H1 (cell line): ENCODE measurements at regions not wholly inside any gene's neighbourhood (a gene's known extent, or its start where the extent isn't known, plus 50 kb on each side); places are given as distances from the start of the nearest gene placed in this dataset.

Experiments used
- BRCA1 ChIP-seq: IDR thresholded peaks from 2 replicates; pipeline ENCODE4 v1.6.1; 2012; ENCODE audit warnings: low read depth, low read length, improper control_type of control experiment
- EP300 ChIP-seq, 2 experiments: IDR thresholded peaks; 1 replicate in 1 of 2; 2 replicates in 1 of 2; pipeline ENCODE4 v1.6.1; 2011 to 2012; ENCODE audit warnings: low read depth in 2 of 2, low read length in 2 of 2, mild to moderate bottlenecking in 2 of 2, borderline replicate concordance in 1 of 2, inconsistent platforms in 1 of 2, moderate library complexity in 1 of 2
- JUN ChIP-seq: IDR thresholded peaks from 2 replicates; pipeline ENCODE4 v1.6.1; 2011; ENCODE audit warnings: low read depth, mild to moderate bottlenecking, improper control_type of control experiment, low read length
- POLR2A ChIP-seq, 2 experiments: IDR thresholded peaks; 1 replicate in 1 of 2; 2 replicates in 1 of 2; pipeline ENCODE4 v1.6.1; 2011; ENCODE audit warnings: low read depth in 2 of 2, low read length in 2 of 2, mild to moderate bottlenecking in 2 of 2; ENCODE audit errors: control extremely low read depth in 1 of 2
- RAD21 ChIP-seq, 2 experiments: IDR thresholded peaks in 1 of 2; conservative IDR thresholded peaks in 1 of 2; 2 replicates each; pipeline ENCODE4 v1.6.1; 2011; ENCODE audit warnings: low read depth in 2 of 2, low read length in 2 of 2, improper control_type of control experiment in 1 of 2, inconsistent platforms in 1 of 2, mild to moderate bottlenecking in 1 of 2, moderate library complexity in 1 of 2
- TF ChIP-seq, protein P1 (sequence below), 3 experiments: IDR thresholded peaks; 1 replicate in 2 of 3; 2 replicates in 1 of 3; pipeline versions ENCODE4 v1.5.1 to v1.6.1; 2011; ENCODE audit warnings: low read length in 3 of 3, mild to moderate bottlenecking in 3 of 3, inconsistent platforms in 2 of 3, low read depth in 1 of 3, moderate library complexity in 1 of 3; ENCODE audit not compliant: insufficient read depth in 1 of 3; ENCODE audit errors: control extremely low read depth in 1 of 3
- TF ChIP-seq, protein P2 (sequence below): IDR thresholded peaks from 2 replicates; pipeline ENCODE4 v1.6.1; 2011; ENCODE audit warnings: low read length, improper control_type of control experiment

DNA sequence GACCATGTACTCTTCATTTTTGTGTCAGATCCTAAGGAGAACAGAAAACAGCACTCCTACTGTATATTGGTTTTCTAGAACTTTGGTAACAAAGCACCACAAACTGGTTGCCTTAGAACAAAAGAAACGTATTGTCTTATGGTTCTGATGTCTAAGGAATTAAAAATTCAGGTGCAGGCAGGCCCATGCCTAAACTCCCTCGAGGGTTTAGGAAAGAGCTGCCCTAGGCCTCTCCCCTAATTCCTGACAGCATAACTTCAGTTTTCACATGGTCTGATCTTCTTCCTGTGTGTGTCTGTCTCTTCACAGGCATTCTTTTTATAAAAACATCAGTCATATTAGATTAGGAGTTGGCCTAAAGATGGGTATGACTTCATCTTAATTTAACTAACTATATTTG, 1093.6 kb downstream of the TECRL start:
- TF ChIP-seq, protein P1, sequence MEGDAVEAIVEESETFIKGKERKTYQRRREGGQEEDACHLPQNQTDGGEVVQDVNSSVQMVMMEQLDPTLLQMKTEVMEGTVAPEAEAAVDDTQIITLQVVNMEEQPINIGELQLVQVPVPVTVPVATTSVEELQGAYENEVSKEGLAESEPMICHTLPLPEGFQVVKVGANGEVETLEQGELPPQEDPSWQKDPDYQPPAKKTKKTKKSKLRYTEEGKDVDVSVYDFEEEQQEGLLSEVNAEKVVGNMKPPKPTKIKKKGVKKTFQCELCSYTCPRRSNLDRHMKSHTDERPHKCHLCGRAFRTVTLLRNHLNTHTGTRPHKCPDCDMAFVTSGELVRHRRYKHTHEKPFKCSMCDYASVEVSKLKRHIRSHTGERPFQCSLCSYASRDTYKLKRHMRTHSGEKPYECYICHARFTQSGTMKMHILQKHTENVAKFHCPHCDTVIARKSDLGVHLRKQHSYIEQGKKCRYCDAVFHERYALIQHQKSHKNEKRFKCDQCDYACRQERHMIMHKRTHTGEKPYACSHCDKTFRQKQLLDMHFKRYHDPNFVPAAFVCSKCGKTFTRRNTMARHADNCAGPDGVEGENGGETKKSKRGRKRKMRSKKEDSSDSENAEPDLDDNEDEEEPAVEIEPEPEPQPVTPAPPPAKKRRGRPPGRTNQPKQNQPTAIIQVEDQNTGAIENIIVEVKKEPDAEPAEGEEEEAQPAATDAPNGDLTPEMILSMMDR (IDR thresholded peaks at IDR 0.05; ENCODE audit: control extremely low read depth in 1 of 3, insufficient read depth in 1 of 3, low read depth in 1 of 3, low read length in 3 of 3), result no peak
- no peak for TF ChIP-seq BRCA1
- no peak for TF ChIP-seq EP300 (IDR thresholded peaks at IDR 0.05; ENCODE audit: borderline replicate concordance in 1 of 2, low read depth in 2 of 2, low read length in 2 of 2)
- TF ChIP-seq, protein P2, sequence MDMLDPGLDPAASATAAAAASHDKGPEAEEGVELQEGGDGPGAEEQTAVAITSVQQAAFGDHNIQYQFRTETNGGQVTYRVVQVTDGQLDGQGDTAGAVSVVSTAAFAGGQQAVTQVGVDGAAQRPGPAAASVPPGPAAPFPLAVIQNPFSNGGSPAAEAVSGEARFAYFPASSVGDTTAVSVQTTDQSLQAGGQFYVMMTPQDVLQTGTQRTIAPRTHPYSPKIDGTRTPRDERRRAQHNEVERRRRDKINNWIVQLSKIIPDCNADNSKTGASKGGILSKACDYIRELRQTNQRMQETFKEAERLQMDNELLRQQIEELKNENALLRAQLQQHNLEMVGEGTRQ, result no peak
- TF ChIP-seq JUN, result no peak
- TF ChIP-seq POLR2A (IDR thresholded peaks at IDR 0.05; ENCODE audit: control extremely low read depth in 1 of 2, low read depth in 2 of 2, low read length in 2 of 2), result no peak
- TF ChIP-seq RAD21 (IDR thresholded peaks at IDR 0.05 in 1 of 2, conservative IDR thresholded peaks at IDR 0.05 in 1 of 2; ENCODE audit: low read depth in 2 of 2, low read length in 2 of 2), result no peak
